ENCODE measurements at regions not wholly inside any gene's neighbourhood (a gene's known extent, or its start where the extent isn't known, plus 50 kb on each side); places are given as distances from the start of the nearest gene placed in this dataset.

DNA sequence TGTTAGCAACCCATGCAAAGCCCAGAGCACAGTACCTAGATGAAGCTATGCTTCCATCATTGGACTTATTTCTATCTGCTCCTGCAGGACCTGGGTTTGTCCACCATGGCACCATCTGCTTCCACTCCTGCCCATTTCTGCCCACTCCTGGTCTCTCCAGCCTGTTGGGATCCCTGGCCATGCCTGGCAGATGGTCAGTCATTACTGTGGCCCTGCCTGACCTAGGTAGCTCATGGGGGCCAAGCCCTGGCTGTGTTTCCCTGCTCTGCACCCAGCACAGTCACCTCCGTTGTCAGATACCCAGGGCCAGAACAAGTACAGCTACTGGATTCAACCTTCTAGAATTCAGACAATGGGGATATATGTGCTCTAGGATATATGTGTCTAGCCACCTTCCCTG lies 185.8 kb upstream of the TLE3 start:
- no peak for TF ChIP-seq YY1 (IDR thresholded peaks at IDR 0.05; ENCODE audit: insufficient read depth, insufficient read length)
- TF ChIP-seq ZNF274 (IDR thresholded peaks at IDR 0.05; ENCODE audit: low read depth, low read length): no peak
- no peak for TF ChIP-seq SUZ12 (IDR thresholded peaks at IDR 0.05; ENCODE audit: extremely low read depth, insufficient read depth, insufficient read length)

All from NT2/D1 (cell line).